Stomach (tissue), 4 donors: ENCODE measurements at regions not wholly inside any gene's neighbourhood (a gene's known extent, or its start where the extent isn't known, plus 50 kb on each side); places are given as distances from the start of the nearest gene placed in this dataset.

Experiments
- POLR2A ChIP-seq, 4 donors: fragments of 450-650 bp; IDR thresholded peaks; one replicate each; pipeline ENCODE4 v1.6.1; 2016; ENCODE audit warnings: antibody characterized with exemption in 4 of 4, control low read depth in 2 of 4, mild to moderate bottlenecking in 1 of 4, moderate library complexity in 1 of 4
- TF ChIP-seq, protein P1 (sequence below), 7 experiments: fragments of 450-650 bp in 4 of 7; fragments of 200-600 bp in 3 of 7; sonication (generic) in 3 of 7; IDR thresholded peaks; one replicate each; pipeline ENCODE4 v1.5.1; 2016 to 2019; ENCODE audit warnings: antibody characterized with exemption in 7 of 7, control low read depth in 2 of 7, mild to moderate bottlenecking in 1 of 7

DNA sequence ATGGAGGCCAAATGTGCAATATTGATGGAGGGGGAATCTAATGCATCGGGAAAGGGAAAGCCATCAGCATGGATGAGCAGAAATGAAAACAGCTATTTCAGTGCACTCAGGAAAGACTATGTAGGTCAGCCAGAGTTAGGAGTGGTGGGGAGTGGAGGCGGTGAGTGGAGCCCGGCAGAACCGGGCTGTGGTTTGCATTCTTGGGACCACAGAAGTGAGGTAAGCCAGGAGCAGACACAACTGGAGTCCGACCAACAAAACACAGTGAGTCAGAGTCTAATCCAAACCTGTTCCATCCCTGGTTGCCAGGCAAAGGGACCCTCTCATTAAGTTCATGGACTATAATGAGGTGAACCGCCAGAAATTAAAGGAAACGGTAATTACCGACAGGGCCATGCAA is 61.1 kb upstream of the RAB12 start:
- TF ChIP-seq, protein P1, sequence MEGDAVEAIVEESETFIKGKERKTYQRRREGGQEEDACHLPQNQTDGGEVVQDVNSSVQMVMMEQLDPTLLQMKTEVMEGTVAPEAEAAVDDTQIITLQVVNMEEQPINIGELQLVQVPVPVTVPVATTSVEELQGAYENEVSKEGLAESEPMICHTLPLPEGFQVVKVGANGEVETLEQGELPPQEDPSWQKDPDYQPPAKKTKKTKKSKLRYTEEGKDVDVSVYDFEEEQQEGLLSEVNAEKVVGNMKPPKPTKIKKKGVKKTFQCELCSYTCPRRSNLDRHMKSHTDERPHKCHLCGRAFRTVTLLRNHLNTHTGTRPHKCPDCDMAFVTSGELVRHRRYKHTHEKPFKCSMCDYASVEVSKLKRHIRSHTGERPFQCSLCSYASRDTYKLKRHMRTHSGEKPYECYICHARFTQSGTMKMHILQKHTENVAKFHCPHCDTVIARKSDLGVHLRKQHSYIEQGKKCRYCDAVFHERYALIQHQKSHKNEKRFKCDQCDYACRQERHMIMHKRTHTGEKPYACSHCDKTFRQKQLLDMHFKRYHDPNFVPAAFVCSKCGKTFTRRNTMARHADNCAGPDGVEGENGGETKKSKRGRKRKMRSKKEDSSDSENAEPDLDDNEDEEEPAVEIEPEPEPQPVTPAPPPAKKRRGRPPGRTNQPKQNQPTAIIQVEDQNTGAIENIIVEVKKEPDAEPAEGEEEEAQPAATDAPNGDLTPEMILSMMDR (IDR thresholded peaks at IDR 0.05), result no peak
- TF ChIP-seq POLR2A (IDR thresholded peaks at IDR 0.05), result no peak
